ENCODE measurements at regions not wholly inside any gene's neighbourhood (a gene's known extent, or its start where the extent isn't known, plus 50 kb on each side); places are given as distances from the start of the nearest gene placed in this dataset.
A peak's percentile ranks its signal among the peaks of the same experiment; 100 is the strongest.

DNA sequence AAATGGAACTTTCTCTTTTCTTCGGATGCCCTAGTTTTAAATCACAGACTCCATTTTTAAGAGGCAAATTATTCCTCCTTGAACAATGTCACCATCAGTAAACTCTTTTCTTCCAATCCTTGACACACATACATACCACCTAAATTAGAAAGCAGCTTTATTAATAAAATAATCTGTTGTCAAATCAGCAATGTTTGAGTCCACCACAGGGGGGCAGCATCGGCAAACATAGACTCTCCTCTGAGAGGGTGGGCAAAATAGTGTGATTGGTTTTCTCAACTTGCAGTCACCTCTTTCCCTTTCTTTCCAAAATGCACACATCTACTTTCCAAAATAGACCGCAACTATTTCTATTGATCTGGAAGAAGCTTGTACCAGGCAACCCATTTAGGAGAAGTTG, 438.4 kb upstream of the OR4E1 start:
- H3K4me1 ChIP-seq (replicated peaks in 1 of 2), result no peaks in the 10 kb centered on the region
- H3K4me3 ChIP-seq, result no peak overlapping the region
- H3K27me3 ChIP-seq, result no peaks in the 10 kb centered on the region
- TF ChIP-seq POLR2A (IDR thresholded peaks at IDR 0.05), result no peak
- TF ChIP-seq, protein P1, sequence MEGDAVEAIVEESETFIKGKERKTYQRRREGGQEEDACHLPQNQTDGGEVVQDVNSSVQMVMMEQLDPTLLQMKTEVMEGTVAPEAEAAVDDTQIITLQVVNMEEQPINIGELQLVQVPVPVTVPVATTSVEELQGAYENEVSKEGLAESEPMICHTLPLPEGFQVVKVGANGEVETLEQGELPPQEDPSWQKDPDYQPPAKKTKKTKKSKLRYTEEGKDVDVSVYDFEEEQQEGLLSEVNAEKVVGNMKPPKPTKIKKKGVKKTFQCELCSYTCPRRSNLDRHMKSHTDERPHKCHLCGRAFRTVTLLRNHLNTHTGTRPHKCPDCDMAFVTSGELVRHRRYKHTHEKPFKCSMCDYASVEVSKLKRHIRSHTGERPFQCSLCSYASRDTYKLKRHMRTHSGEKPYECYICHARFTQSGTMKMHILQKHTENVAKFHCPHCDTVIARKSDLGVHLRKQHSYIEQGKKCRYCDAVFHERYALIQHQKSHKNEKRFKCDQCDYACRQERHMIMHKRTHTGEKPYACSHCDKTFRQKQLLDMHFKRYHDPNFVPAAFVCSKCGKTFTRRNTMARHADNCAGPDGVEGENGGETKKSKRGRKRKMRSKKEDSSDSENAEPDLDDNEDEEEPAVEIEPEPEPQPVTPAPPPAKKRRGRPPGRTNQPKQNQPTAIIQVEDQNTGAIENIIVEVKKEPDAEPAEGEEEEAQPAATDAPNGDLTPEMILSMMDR (IDR thresholded peaks at IDR 0.05), result peak in 1 of 6 experiments; percentile 35
- H3K27ac ChIP-seq, result no peak overlapping the region
- H3K36me3 ChIP-seq (replicated peaks in 1 of 2), result no peaks in the 10 kb centered on the region
- WGBS, 4 donors, result 69 to 74% (median 72%) methylated on average over 3 of the region's 3 CpGs
- no peak for DNase-seq
- intact Hi-C loops (cut with DNase I), result no loop called here
- H3K9me3 ChIP-seq (replicated peaks in 1 of 3), result no peaks in the 10 kb centered on the region

DNA sequence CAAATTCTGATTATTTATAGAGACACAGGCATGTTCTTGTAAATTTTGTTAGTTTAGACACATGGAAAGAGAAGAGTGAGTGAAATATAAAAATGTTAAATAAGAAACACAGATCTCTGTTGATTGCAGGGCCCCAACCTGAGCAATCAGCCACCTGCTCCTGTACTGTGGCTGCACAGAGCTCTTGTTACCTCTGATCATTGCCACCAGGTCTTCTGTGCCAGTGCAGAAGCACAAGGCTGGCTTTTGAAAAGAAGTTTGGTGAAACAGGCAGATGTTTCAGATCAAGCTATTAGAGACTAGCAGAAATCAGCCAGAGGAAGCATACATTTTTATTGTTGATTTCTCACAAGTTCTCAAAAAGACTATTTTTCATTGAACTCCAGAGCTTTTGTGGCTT, 434.1 kb upstream of the OR4E1 start:
- no peak for DNase-seq
- H3K27ac ChIP-seq, result no peak overlapping the region
- no peak overlapping the region for H3K4me3 ChIP-seq
- H3K36me3 ChIP-seq (replicated peaks in 1 of 2), result no peaks in the 10 kb centered on the region
- H3K27me3 ChIP-seq, result no peaks in the 10 kb centered on the region
- intact Hi-C loops (cut with DNase I), result no loop called here
- H3K9me3 ChIP-seq (replicated peaks in 1 of 3), result no peaks in the 10 kb centered on the region
- no peaks in the 10 kb centered on the region for H3K4me1 ChIP-seq (replicated peaks in 1 of 2)
- no peak for TF ChIP-seq POLR2A (IDR thresholded peaks at IDR 0.05)
- TF ChIP-seq, protein P1 (IDR thresholded peaks at IDR 0.05), result no peak

DNA sequence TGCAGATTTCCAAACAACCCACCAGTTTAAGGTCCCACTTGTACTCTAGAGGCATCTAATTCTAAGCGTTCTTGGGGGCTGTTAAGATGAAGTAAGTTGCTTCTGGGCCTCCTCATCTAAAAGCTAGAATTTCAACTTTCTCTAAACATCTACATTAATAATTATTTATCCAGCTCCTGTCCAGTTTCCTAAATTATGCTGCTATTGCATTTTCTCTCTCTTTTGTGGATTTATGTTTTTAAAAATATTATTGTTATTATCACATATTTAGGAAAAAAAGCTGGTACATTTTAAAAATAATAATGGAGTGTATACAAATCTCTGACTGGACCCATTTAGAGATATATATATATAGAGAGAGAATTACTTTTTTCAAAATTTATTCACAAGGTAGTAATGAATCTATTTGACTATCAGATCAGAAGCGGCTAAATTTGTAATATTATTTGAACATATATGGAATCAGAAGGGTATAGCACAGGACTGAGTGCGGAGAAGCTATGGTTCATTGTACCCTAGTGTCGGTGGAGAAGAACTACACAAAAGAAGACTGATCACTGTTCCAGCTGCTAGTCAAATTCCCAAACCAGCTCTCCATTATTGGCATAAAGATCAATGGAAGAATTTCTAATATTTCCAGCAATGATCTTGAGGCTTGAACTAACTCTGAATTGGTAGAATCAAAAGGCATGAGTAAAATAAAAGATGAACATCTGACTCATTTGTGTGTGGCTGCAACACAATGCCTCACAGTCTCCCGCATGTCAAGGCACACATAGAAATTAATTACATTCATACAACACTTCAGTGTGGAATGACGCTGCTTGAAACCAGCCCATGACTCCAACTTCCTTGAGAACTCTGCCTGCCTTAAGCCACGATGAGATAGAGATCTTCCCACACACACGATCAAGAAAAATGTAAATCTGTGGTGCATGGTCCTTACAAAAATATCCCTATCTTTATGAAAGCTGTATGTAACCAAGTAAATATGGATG, 433.4 kb upstream of the OR4E1 start:
- TF ChIP-seq, protein P1 (IDR thresholded peaks at IDR 0.05), result no peak
- no peak for TF ChIP-seq POLR2A (IDR thresholded peaks at IDR 0.05)
- H3K4me1 ChIP-seq (replicated peaks in 1 of 2), result no peaks in the 10 kb centered on the region
- no peak for DNase-seq
- intact Hi-C loops (cut with DNase I), result no loop called here
- 74 to 81% (median 77%) methylated on average over 8 of the region's 8 CpGs for WGBS, 4 donors
- no peak overlapping the region for H3K27ac ChIP-seq
- no peaks in the 10 kb centered on the region for H3K27me3 ChIP-seq
- H3K4me3 ChIP-seq, result no peak overlapping the region
- H3K9me3 ChIP-seq (replicated peaks in 1 of 3), result no peaks in the 10 kb centered on the region
- no peaks in the 10 kb centered on the region for H3K36me3 ChIP-seq (replicated peaks in 1 of 2)

DNA sequence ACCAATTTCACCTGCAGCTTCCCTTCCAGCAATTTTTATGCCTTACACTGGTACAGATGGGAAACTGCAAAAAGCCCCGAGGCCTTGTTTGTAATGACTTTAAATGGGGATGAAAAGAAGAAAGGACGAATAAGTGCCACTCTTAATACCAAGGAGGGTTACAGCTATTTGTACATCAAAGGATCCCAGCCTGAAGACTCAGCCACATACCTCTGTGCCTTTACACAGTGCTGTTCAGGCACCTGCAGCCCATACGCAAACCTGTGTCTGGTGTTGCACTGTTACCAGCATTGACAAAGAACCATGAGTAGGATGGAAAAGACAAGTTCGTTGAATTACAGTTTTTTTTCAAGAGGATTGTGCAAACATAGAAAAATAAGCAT, 432.0 kb upstream of the OR4E1 start:
- Histone ChIP-seq H3K36me3 (replicated peaks in 1 of 2) (no peaks in the 10 kb centered on the region), H3K4me3 (no peak overlapping the region), H3K9me3 (replicated peaks in 1 of 3) (no peaks in the 10 kb centered on the region), H3K27ac (no peak overlapping the region), H3K4me1 (replicated peaks in 1 of 2) (no peaks in the 10 kb centered on the region), H3K27me3 (no peaks in the 10 kb centered on the region)
- WGBS, 4 donors, result 68 to 72% (median 69%) methylated on average over 4 of the region's 4 CpGs
- no peak for TF ChIP-seq POLR2A (IDR thresholded peaks at IDR 0.05)
- TF ChIP-seq, protein P1 (IDR thresholded peaks at IDR 0.05), result no peak
- intact Hi-C loops (cut with DNase I), result no loop called here
- DNase-seq, result no peak

Data from adrenal gland (tissue), 9 donors.